ENCODE measurements at regions not wholly inside any gene's neighbourhood (a gene's known extent, or its start where the extent isn't known, plus 50 kb on each side); places are given as distances from the start of the nearest gene placed in this dataset.
A peak's percentile ranks its signal among the peaks of the same experiment; 100 is the strongest.

DNA sequence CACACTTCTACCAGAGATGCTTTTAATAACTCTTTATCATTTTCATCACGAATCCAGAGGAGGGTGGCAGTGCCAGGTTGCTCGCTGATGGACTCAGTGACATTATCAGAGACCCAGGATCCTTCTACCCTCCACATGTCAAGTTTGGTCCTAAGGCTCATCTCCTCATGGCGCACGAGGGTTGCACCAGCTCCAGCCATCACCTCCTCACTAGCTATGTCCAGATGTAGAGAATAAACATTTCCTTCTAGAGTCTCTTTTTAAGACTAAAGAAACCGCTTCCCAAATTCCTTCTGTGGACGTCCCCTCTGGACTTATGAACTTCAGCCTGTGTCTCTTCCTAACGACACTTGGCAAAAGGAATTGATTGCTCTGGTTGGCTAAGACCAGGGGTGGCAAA is 178.7 kb downstream of the BMP7 start:
- TF ChIP-seq FOXA1 (IDR thresholded peaks at IDR 0.05): no peak
- TF ChIP-seq SUZ12 (IDR thresholded peaks at IDR 0.05): no peak
- TF ChIP-seq FOXK2 (IDR thresholded peaks at IDR 0.05): no peak
- TF ChIP-seq LEF1 (IDR thresholded peaks at IDR 0.05; ENCODE audit: borderline replicate concordance): no peak
- TF ChIP-seq HDGF (IDR thresholded peaks at IDR 0.05; ENCODE audit: borderline replicate concordance): no peak
- TF ChIP-seq, protein P1, sequence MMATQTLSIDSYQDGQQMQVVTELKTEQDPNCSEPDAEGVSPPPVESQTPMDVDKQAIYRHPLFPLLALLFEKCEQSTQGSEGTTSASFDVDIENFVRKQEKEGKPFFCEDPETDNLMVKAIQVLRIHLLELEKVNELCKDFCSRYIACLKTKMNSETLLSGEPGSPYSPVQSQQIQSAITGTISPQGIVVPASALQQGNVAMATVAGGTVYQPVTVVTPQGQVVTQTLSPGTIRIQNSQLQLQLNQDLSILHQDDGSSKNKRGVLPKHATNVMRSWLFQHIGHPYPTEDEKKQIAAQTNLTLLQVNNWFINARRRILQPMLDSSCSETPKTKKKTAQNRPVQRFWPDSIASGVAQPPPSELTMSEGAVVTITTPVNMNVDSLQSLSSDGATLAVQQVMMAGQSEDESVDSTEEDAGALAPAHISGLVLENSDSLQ (IDR thresholded peaks at IDR 0.05): no peak
- TF ChIP-seq CTBP1 (IDR thresholded peaks at IDR 0.05; ENCODE audit: borderline replicate concordance): no peak
- no peak for TF ChIP-seq TARDBP (IDR thresholded peaks at IDR 0.05)
- no peak for TF ChIP-seq BHLHE40 (IDR thresholded peaks at IDR 0.05; ENCODE audit: borderline replicate concordance)
- no peak for TF ChIP-seq NFRKB (IDR thresholded peaks at IDR 0.05)
- TF ChIP-seq SP1 (IDR thresholded peaks at IDR 0.05): no peak
- TF ChIP-seq ARNT (IDR thresholded peaks at IDR 0.05): no peak
- no peak for TF ChIP-seq FOXM1 (IDR thresholded peaks at IDR 0.05; ENCODE audit: borderline replicate concordance)
- ChIA-PET CTCF (no interaction called here), POLR2A (no interaction called here)
- DNase-seq (ENCODE audit: extremely low spot score): no peak

DNA sequence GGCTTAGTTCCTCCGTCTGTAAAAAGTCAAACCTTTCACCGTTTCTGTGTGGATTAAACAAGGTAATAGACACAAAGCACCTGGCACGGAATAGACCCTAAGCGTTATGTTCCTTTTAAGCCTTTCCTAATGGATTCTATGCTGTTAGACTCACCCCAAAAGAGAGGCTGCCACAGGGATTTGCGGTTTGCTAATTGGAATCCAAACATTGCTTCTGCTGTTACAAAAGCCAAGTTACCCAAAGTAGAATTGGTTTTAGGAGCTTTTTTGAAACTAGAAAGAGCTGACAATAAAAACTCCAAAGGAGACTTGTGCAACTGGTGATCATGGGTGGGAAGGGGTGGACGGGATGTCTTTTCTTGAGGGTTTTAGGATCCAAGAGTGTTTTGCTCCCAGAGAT is 178.0 kb downstream of the BMP7 start:
- POLR2A ChIA-PET: no interaction called here
- TF ChIP-seq ZNF384 (IDR thresholded peaks at IDR 0.05) (no peak), ELF4 (IDR thresholded peaks at IDR 0.05) (no peak), BHLHE40 (IDR thresholded peaks at IDR 0.05; ENCODE audit: borderline replicate concordance) (no peak), CTBP1 (IDR thresholded peaks at IDR 0.05; ENCODE audit: borderline replicate concordance) (no peak), LEF1 (IDR thresholded peaks at IDR 0.05; ENCODE audit: borderline replicate concordance) (no peak), FOXM1 (IDR thresholded peaks at IDR 0.05; ENCODE audit: borderline replicate concordance) (no peak)
- CTCF ChIA-PET: no interaction called here
- no peak for DNase-seq (ENCODE audit: extremely low spot score)

DNA sequence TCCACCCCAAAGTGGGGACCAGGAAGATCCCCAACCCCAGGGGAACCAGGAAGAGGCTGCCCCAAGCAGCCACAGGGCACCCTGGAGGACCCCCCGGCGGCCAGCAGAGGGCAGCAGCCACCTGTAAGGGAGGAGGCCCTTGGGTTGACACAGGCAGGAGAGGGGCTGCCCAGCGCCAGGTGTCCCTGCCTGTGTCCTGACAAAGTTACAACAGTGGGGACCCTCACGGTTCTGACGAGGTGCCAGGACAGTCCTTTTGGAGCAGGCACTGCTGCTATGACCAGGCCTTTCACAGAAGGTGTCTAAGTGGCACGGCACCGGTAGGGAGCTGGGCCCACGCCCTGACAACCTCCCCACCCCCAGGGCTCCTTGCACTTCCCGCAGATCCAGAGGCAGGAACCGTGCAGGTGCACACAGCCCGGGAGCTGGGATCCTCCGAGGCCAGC is 176.7 kb downstream of the BMP7 start:
- POLR2A ChIA-PET: no interaction called here
- CTCF ChIA-PET: interaction anchor here (0.7 to 2.8 kb wide), 5 partner anchors 33 to 260 kb away, joined by 3 to 19 read pairs (median 5); no protein-coding TSS in a partner anchor
- TF ChIP-seq SP1 (IDR thresholded peaks at IDR 0.05) (no peak), ELF4 (IDR thresholded peaks at IDR 0.05) (no peak), FOXM1 (IDR thresholded peaks at IDR 0.05; ENCODE audit: borderline replicate concordance) (no peak), CTBP1 (IDR thresholded peaks at IDR 0.05; ENCODE audit: borderline replicate concordance) (no peak), HDGF (IDR thresholded peaks at IDR 0.05; ENCODE audit: borderline replicate concordance) (no peak)
- DNase-seq (ENCODE audit: extremely low spot score): peak; percentile 83

DNA sequence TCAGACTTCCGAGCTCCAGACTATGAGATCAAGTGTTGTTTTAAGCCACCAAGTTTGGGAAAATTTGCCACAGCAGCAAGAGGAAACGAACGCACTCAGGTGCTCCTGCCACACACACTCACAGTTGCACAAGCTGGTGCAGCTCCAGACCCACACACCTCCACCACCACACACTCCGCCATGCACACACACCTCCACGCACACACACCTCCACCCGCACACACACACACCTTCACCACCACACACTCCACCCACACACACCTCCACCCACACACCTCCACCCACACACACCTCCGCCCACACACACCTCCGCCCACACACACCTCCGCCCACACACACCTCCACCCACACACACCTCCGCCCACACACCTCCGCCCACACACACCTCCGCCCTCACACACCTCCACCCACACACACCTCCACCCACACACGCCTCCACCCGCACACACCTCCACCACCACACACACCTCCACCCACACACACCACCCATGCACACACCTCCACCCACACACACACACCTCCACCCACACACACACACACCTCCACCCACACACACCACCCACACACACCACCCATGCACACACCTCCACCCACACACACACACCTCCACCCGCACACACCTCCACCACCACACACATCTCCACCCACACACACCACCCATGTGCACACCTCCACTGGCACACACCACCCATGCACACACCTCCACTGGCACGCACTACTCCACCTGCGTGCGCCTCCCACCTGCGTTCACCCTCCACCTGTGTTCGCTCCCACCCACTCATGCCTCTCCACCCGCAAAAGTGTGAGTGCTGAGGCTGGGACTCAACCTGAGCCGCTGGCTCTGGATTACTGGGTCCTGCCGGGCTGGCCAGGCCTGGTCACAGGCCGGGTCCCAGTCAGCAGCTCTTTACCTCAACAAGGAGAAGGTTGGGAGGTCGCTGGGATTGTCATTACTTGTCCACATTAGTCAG is 175.6 kb downstream of the BMP7 start:
- POLR2A ChIA-PET: no interaction called here
- TF ChIP-seq ELF4 (IDR thresholded peaks at IDR 0.05) (no peak), SP1 (IDR thresholded peaks at IDR 0.05) (no peak), ARNT (IDR thresholded peaks at IDR 0.05) (no peak), SUZ12 (IDR thresholded peaks at IDR 0.05) (no peak), ZNF384 (IDR thresholded peaks at IDR 0.05) (no peak), FOXM1 (IDR thresholded peaks at IDR 0.05; ENCODE audit: borderline replicate concordance) (no peak), HDGF (IDR thresholded peaks at IDR 0.05; ENCODE audit: borderline replicate concordance) (no peak), L3MBTL2 (conservative IDR thresholded peaks at IDR 0.05) (no peak), LEF1 (IDR thresholded peaks at IDR 0.05; ENCODE audit: borderline replicate concordance) (no peak), FOXK2 (IDR thresholded peaks at IDR 0.05) (no peak), CTBP1 (IDR thresholded peaks at IDR 0.05; ENCODE audit: borderline replicate concordance) (no peak), FOXA1 (IDR thresholded peaks at IDR 0.05) (no peak), NFRKB (IDR thresholded peaks at IDR 0.05) (no peak), BHLHE40 (IDR thresholded peaks at IDR 0.05; ENCODE audit: borderline replicate concordance) (no peak), TARDBP (IDR thresholded peaks at IDR 0.05) (no peak)
- TF ChIP-seq, protein P1 (IDR thresholded peaks at IDR 0.05): no peak
- CTCF ChIA-PET: interaction anchor here (0.5 to 2.8 kb wide), 6 partner anchors 8 to 256 kb away, joined by 3 to 19 read pairs (median 4); no protein-coding TSS in a partner anchor

DNA sequence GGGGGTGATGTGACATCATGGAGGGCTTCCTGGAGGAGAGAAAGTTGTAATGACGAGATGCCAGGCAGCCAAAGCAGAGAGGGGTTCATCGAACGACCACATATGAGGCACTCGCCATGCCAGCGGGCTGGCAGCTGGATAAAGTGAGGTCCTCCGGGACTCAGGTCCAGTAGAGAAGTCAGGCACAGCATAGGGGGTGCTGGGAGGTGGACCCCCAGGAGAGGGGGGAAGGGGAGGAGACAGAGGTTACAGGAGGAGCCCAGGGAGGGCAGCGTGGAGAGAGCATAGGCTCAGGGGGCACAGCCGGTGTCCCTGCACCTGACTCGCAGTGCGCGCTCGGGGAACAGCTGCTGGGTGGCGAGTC is 174.7 kb downstream of the BMP7 start:
- POLR2A ChIA-PET: no interaction called here
- TF ChIP-seq NFRKB (IDR thresholded peaks at IDR 0.05) (no peak), CTBP1 (IDR thresholded peaks at IDR 0.05; ENCODE audit: borderline replicate concordance) (no peak), HDGF (IDR thresholded peaks at IDR 0.05; ENCODE audit: borderline replicate concordance) (no peak), TARDBP (IDR thresholded peaks at IDR 0.05) (no peak), SUZ12 (IDR thresholded peaks at IDR 0.05) (no peak), BHLHE40 (IDR thresholded peaks at IDR 0.05; ENCODE audit: borderline replicate concordance) (no peak), FOXA1 (IDR thresholded peaks at IDR 0.05) (no peak), FOXM1 (IDR thresholded peaks at IDR 0.05; ENCODE audit: borderline replicate concordance) (no peak), LEF1 (IDR thresholded peaks at IDR 0.05; ENCODE audit: borderline replicate concordance) (no peak), L3MBTL2 (conservative IDR thresholded peaks at IDR 0.05) (no peak), FOXK2 (IDR thresholded peaks at IDR 0.05) (no peak), ARNT (IDR thresholded peaks at IDR 0.05) (no peak), ELF4 (IDR thresholded peaks at IDR 0.05) (no peak), SP1 (IDR thresholded peaks at IDR 0.05) (no peak), ZNF384 (IDR thresholded peaks at IDR 0.05) (no peak)
- TF ChIP-seq, protein P1 (IDR thresholded peaks at IDR 0.05): no peak

More for the DNA sequence above, 175.6 kb downstream of the BMP7 start:
- no peak for DNase-seq (ENCODE audit: extremely low spot score)

More for the DNA sequence above, 174.7 kb downstream of the BMP7 start:
- no peak for DNase-seq (ENCODE audit: extremely low spot score)
- CTCF ChIA-PET: interaction anchor here (0.6 to 2.8 kb wide), 7 partner anchors 26 to 397 kb away, joined by 3 to 19 read pairs (median 3); no protein-coding TSS in a partner anchor

Data from HEK293T (cell line).